Lower leg skin (tissue), 4 donors: ENCODE measurements at regions not wholly inside any gene's neighbourhood (a gene's known extent, or its start where the extent isn't known, plus 50 kb on each side); places are given as distances from the start of the nearest gene placed in this dataset.

Experiments
- DNase-seq, 2 donors: peaks; one replicate each; pipeline ENCODE4 v3.0.0-alpha.2; 2019; ENCODE audit warnings: low spot score in 2 of 2
- H3K4me3 ChIP-seq: fragments of 200-600 bp; sonication (generic); 2 replicates; pipeline ENCODE4 v1.5.1; 2017; ENCODE audit warnings: mild to moderate bottlenecking, low read depth; ENCODE audit not compliant: poor library complexity, severe bottlenecking
- POLR2A ChIP-seq, 2 donors: fragments of 450-650 bp; IDR thresholded peaks; one replicate each; pipeline ENCODE4 v1.6.1; 2016 to 2017; ENCODE audit warnings: antibody characterized with exemption in 2 of 2, mild to moderate bottlenecking in 1 of 2, moderate library complexity in 1 of 2
- whole genome bisulfite sequencing, 2 donors: methylation state at CpG; one replicate each; pipeline ENCODE4 v1.1.5; 2018; 5-methylcytosine and 5-hydroxymethylcytosine counted together
- intact Hi-C: fragments of 100-400 bp; cut with DNase I; formaldehyde crosslinking; loops from one replicate; pipeline ENCODE4 v1.15.0; 2023; ENCODE audit warnings: low total_unique reads
- TF ChIP-seq, protein P1 (sequence below), 3 donors: fragments of 450-650 bp; IDR thresholded peaks; one replicate each; pipeline ENCODE4 v1.5.1; 2016; ENCODE audit warnings: antibody characterized with exemption in 3 of 3, mild to moderate bottlenecking in 3 of 3, moderate library complexity in 2 of 3

DNA sequence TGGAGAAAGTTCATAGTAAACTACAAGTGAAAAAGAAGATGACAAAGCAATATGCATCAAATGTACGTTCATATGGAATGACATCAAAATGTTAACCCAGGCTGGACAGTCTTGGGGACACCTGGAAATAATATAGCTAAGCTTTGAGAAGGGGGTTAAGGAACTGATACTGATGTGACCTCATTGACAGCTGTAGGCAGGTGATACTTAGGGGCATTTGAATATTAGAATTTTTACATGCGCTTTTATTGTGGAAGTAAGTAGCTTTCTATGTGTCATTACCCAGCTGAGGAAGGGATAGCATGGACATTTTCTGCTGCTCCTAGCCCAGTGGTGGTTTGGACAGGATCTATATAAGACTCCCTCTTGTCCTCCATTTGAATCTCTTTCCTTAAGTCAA lies 299.7 kb downstream of the CWC27 start:
- TF ChIP-seq, protein P1, sequence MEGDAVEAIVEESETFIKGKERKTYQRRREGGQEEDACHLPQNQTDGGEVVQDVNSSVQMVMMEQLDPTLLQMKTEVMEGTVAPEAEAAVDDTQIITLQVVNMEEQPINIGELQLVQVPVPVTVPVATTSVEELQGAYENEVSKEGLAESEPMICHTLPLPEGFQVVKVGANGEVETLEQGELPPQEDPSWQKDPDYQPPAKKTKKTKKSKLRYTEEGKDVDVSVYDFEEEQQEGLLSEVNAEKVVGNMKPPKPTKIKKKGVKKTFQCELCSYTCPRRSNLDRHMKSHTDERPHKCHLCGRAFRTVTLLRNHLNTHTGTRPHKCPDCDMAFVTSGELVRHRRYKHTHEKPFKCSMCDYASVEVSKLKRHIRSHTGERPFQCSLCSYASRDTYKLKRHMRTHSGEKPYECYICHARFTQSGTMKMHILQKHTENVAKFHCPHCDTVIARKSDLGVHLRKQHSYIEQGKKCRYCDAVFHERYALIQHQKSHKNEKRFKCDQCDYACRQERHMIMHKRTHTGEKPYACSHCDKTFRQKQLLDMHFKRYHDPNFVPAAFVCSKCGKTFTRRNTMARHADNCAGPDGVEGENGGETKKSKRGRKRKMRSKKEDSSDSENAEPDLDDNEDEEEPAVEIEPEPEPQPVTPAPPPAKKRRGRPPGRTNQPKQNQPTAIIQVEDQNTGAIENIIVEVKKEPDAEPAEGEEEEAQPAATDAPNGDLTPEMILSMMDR (IDR thresholded peaks at IDR 0.05): no peak
- TF ChIP-seq POLR2A (IDR thresholded peaks at IDR 0.05): no peak
- no peak overlapping the region for H3K4me3 ChIP-seq
- WGBS, 2 donors: 85 to 92% methylated on average over 2 of the region's 2 CpGs
- no peak for DNase-seq
- intact Hi-C loops: no loop called here

DNA sequence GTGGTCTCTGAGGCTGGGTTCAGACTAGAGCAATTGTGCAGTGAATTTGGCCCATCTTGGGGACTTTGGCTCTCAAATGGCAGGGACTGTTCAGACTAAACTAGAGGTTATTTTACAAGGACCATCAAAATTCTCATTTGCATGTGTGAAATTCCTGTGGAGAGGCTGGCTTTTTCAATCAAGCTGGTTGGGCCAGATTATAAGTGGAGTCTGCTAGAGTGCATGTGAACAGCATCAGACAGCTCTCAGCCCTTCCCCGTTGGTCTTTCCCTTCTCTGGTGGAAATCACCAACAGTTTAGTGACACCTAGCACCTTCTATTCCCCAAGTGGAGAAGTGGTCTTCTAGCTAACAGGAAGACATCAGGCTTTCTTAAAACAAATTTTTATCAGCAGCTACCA lies 301.3 kb downstream of the CWC27 start:
- no peak for DNase-seq
- no peak overlapping the region for H3K4me3 ChIP-seq
- WGBS, 2 donors: 73 to 88% methylated on average over 1 of the region's 1 CpG
- TF ChIP-seq POLR2A (IDR thresholded peaks at IDR 0.05): no peak
- TF ChIP-seq, protein P1 (IDR thresholded peaks at IDR 0.05): no peak
- intact Hi-C loops: no loop called here

DNA sequence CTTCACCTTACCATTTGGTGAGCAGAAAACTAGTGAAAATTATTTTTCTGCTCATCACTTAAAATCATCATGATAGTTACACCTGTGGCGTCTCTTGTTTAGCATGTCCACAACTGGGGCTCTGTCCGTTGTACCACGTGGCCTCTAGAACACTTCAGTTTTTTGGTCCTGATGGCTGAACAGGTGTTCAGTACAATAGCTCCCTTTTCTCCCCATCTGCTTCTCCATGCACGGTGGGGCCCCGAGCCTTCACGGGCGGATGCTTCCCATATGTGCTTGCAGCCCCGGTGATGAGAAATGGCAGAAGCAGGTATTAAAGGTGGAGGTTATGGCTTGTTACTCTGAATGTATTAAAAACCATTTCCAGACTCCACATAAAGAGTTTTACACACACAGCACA lies 304.1 kb downstream of the CWC27 start:
- WGBS, 2 donors: 75 to 84% methylated on average over 8 of the region's 8 CpGs
- DNase-seq: no peak
- intact Hi-C loops: no loop called here

DNA sequence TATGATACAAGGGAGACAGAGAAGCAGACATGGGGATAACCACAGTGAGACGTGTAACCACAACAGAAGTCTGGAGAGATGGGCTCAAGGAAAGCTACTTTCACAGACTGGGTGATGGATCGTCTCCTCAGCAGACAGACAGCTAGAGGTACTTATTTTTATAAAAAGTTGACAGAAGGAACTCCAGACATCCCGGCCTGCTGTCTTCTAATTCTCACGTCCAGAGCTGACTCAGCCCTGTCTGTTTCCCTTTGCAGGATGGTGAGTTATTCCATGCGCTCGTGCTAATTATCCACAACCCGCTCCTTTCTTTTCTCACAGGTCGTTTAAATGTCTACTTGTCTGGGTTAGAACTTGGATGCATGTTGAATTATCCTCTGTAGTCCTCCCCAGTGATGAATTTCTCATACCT lies 304.5 kb downstream of the CWC27 start:
- 75 to 83% methylated on average over 8 of the region's 8 CpGs for WGBS, 2 donors
- DNase-seq: no peak
- TF ChIP-seq, protein P1 (IDR thresholded peaks at IDR 0.05): no peak
- no peak for TF ChIP-seq POLR2A (IDR thresholded peaks at IDR 0.05)
- H3K4me3 ChIP-seq: no peak overlapping the region
- intact Hi-C loops: no loop called here

More for the DNA sequence above, 304.1 kb downstream of the CWC27 start:
- no peak overlapping the region for H3K4me3 ChIP-seq
- no peak for TF ChIP-seq POLR2A (IDR thresholded peaks at IDR 0.05)
- TF ChIP-seq, protein P1 (IDR thresholded peaks at IDR 0.05): no peak

DNA sequence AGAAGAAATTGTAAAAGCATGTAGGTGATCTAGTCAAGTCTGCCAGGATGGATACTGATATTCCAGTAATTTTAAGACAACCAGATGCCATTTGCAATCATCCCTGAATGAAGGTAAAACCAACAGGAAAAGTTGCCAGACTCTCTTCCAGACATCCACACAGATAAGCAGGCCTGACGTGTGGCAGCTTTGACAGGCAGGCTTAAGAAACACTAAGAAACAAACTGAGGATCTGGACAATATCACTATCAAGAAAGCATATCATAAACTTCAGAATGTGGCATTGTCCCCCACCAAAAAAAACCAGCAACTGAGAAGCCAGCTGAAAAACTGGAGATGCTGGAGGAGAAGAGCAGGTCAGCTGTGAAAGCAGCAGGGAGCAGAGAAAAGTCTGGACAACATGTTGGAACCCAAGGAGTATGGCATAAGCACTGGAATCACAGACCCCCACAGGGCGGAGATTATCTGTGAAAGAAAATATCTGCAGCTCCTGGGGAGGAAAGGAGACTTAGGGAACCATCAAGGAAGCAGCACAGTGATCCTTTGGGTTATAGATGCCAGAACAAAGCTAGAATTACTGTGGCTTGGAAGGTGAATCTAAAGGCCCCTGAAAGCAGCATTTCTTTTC lies 307.0 kb downstream of the CWC27 start:
- TF ChIP-seq, protein P1 (IDR thresholded peaks at IDR 0.05): no peak
- no peak for TF ChIP-seq POLR2A (IDR thresholded peaks at IDR 0.05)
- intact Hi-C loops: no loop called here
- no peak for DNase-seq
- no peak overlapping the region for H3K4me3 ChIP-seq
- 87 to 91% methylated on average over 2 of the region's 2 CpGs for WGBS, 2 donors
